Naive thymus-derived CD4-positive, alpha-beta T cell (primary cell): ENCODE measurements at regions not wholly inside any gene's neighbourhood (a gene's known extent, or its start where the extent isn't known, plus 50 kb on each side); places are given as distances from the start of the nearest gene placed in this dataset.

Source experiments
- ATAC-seq: fragments of 150-1000 bp; cut with Tn5 transposase; 2 replicates; pipeline ENCODE4 v1.10.0; 2021; ENCODE audit warnings: mild to moderate bottlenecking, moderate library complexity
- CTCF ChIA-PET: fragments of 350-600 bp; sonication (Branson Sonifier 250); formaldehyde crosslinking; loops from one replicate; lab custom pipeline; 2021; ENCODE audit warnings: antibody characterized with exemption; lab: Charles Lee
- POLR2A ChIA-PET: fragments of 350-600 bp; sonication (Branson Sonifier 250); formaldehyde crosslinking; loops from one replicate; lab custom pipeline; 2021; ENCODE audit warnings: antibody characterized with exemption, inconsistent platforms; lab: Charles Lee
- DNase-seq, 9 donors: peaks; one replicate each; pipeline versions ENCODE4 v3.0.0 to v3.0.0-alpha.2; 2020 to 2022; ENCODE audit warnings: mixed read lengths in 1 of 9
- H3K27ac ChIP-seq: one replicate; pipeline ENCODE4 v1.7.0; 2013; ENCODE audit warnings: mild to moderate bottlenecking, low read depth, low read length, moderate library complexity
- H3K27me3 ChIP-seq, 2 donors: one replicate each; pipeline ENCODE4 v1.7.0; 2013; ENCODE audit warnings: low read length in 2 of 2, mild to moderate bottlenecking in 2 of 2, moderate library complexity in 2 of 2; ENCODE audit not compliant: control insufficient read depth in 2 of 2, insufficient read depth in 2 of 2
- H3K36me3 ChIP-seq, 3 experiments: 1 replicate in 2 of 3; 2 replicates in 1 of 3; pipeline ENCODE4 v1.7.0; 2013; ENCODE audit warnings: low read length in 3 of 3, mild to moderate bottlenecking in 3 of 3, moderate library complexity in 1 of 3; ENCODE audit not compliant: insufficient read depth in 3 of 3, control insufficient read depth in 2 of 3
- H3K4me1 ChIP-seq, 2 donors: one replicate each; pipeline ENCODE4 v1.7.0; 2013; ENCODE audit warnings: low read length in 2 of 2, mild to moderate bottlenecking in 2 of 2, moderate library complexity in 1 of 2; ENCODE audit not compliant: control insufficient read depth in 2 of 2, insufficient read depth in 2 of 2
- H3K4me3 ChIP-seq: 2 replicates; pipeline ENCODE4 v1.7.0; 2013; ENCODE audit warnings: mild to moderate bottlenecking, low read length
- H3K9me3 ChIP-seq, 3 experiments: 1 replicate in 2 of 3; 2 replicates in 1 of 3; pipeline ENCODE4 v1.7.0; 2013; ENCODE audit warnings: low read length in 3 of 3; ENCODE audit not compliant: control insufficient read depth in 2 of 3
- H3K27ac Mint-ChIP-seq, 9 donors: one replicate each; pipeline ENCODE4 v1.8.0; 2020 to 2022; ENCODE audit warnings: mixed read lengths in 9 of 9, mild to moderate bottlenecking in 8 of 9, moderate library complexity in 5 of 9, inconsistent platforms in 2 of 9
- H3K27me3 Mint-ChIP-seq, 5 donors: one replicate each; pipeline ENCODE4 v1.8.0; 2021 to 2022; ENCODE audit warnings: mixed read lengths in 5 of 5, mild to moderate bottlenecking in 1 of 5
- H3K36me3 Mint-ChIP-seq, 5 donors: one replicate each; pipeline ENCODE4 v1.8.0; 2020 to 2022; ENCODE audit warnings: mixed read lengths in 5 of 5, mild to moderate bottlenecking in 3 of 5, inconsistent platforms in 1 of 5
- H3K4me1 Mint-ChIP-seq, 7 donors: one replicate each; pipeline ENCODE4 v1.8.0; 2020 to 2022; ENCODE audit warnings: mixed read lengths in 7 of 7, mild to moderate bottlenecking in 3 of 7, inconsistent platforms in 1 of 7
- H3K4me3 Mint-ChIP-seq, 10 donors: one replicate each; pipeline ENCODE4 v1.8.0; 2020 to 2022; ENCODE audit warnings: mild to moderate bottlenecking in 10 of 10, mixed read lengths in 10 of 10, moderate library complexity in 6 of 10, inconsistent platforms in 2 of 10
- H3K9me3 Mint-ChIP-seq, 11 donors: one replicate each; pipeline ENCODE4 v1.8.0; 2020 to 2022; ENCODE audit warnings: mixed read lengths in 11 of 11, mild to moderate bottlenecking in 4 of 11, inconsistent platforms in 1 of 11, moderate library complexity in 1 of 11
- intact Hi-C, 2 donors: fragments of 100-400 bp; cut with micrococcal nuclease; formaldehyde crosslinking; loops; one replicate each; pipeline ENCODE4 v1.15.1; 2023

- CTCF ChIA-PET, result no interaction called here
- H3K9me3 Mint-ChIP-seq, result peaks cover 0 to 38% (median 6%) of the 10 kb centered on the region in 11 donors
- Histone ChIP-seq H3K27me3 (no peaks in the 10 kb centered on the region), H3K4me3 (no peak overlapping the region), H3K36me3 (no peaks in the 10 kb centered on the region), H3K27ac (no peak overlapping the region), H3K4me1 (no peaks in the 10 kb centered on the region), H3K9me3 (no peaks in the 10 kb centered on the region)
- ATAC-seq (no peak), DNase-seq (no peak)
- H3K36me3 Mint-ChIP-seq, result no peaks in the 10 kb centered on the region
- no peak overlapping the region for H3K4me3 Mint-ChIP-seq
- intact Hi-C loops, result no loop called here
- no peak overlapping the region for H3K27ac Mint-ChIP-seq
- POLR2A ChIA-PET, result interaction anchor here (0.7 kb wide), 1 partner anchor 149 kb away, joined by 3 read pairs; no protein-coding TSS in a partner anchor
- H3K4me1 Mint-ChIP-seq, result no peaks in the 10 kb centered on the region
- H3K27me3 Mint-ChIP-seq, result no peaks in the 10 kb centered on the region
Observed at GRCh38 chr10:107418085-107418806, 253.7 kb upstream of the SORCS1 start.

- ATAC-seq (no peak), DNase-seq (no peak)
- no peak overlapping the region for H3K27ac ChIP-seq
- no peaks in the 10 kb centered on the region for H3K36me3 ChIP-seq
- Mint-ChIP-seq H3K9me3 (peaks cover 0 to 33% (median 6%) of the 10 kb centered on the region in 11 donors), H3K36me3 (no peaks in the 10 kb centered on the region), H3K4me3 (no peak overlapping the region), H3K27ac (no peak overlapping the region), H3K27me3 (no peaks in the 10 kb centered on the region), H3K4me1 (no peaks in the 10 kb centered on the region)
- H3K27me3 ChIP-seq, result no peaks in the 10 kb centered on the region
- H3K9me3 ChIP-seq, result no peaks in the 10 kb centered on the region
- intact Hi-C loops, result no loop called here
- ChIA-PET CTCF (no interaction called here), POLR2A (no interaction called here)
- H3K4me3 ChIP-seq, result no peak overlapping the region
- H3K4me1 ChIP-seq, result no peaks in the 10 kb centered on the region
Observed at GRCh38 chr10:107417446-107417845, 252.9 kb upstream of the SORCS1 start.

- no peaks in the 10 kb centered on the region for H3K27me3 ChIP-seq
- H3K4me1 ChIP-seq, result no peaks in the 10 kb centered on the region
- Mint-ChIP-seq H3K4me3 (no peak overlapping the region), H3K4me1 (no peaks in the 10 kb centered on the region), H3K27me3 (no peaks in the 10 kb centered on the region), H3K36me3 (no peaks in the 10 kb centered on the region), H3K9me3 (peaks cover 0 to 28% (median 9%) of the 10 kb centered on the region in 11 donors), H3K27ac (no peak overlapping the region)
- POLR2A ChIA-PET, result no interaction called here
- DNase-seq (no peak), ATAC-seq (no peak)
- no peak overlapping the region for H3K27ac ChIP-seq
- no peaks in the 10 kb centered on the region for H3K9me3 ChIP-seq
- CTCF ChIA-PET, result no interaction called here
- H3K4me3 ChIP-seq, result no peak overlapping the region
- no peaks in the 10 kb centered on the region for H3K36me3 ChIP-seq
- intact Hi-C loops, result no loop called here
Observed at GRCh38 chr10:107415446-107415845, 250.9 kb upstream of the SORCS1 start.

- ChIA-PET POLR2A (no interaction called here), CTCF (no interaction called here)
- H3K4me3 Mint-ChIP-seq, result no peak overlapping the region
- Histone ChIP-seq H3K27me3 (no peaks in the 10 kb centered on the region), H3K9me3 (no peaks in the 10 kb centered on the region), H3K4me3 (no peak overlapping the region), H3K27ac (no peak overlapping the region), H3K36me3 (no peaks in the 10 kb centered on the region), H3K4me1 (no peaks in the 10 kb centered on the region)
- no peaks in the 10 kb centered on the region for H3K36me3 Mint-ChIP-seq
- H3K27me3 Mint-ChIP-seq, result no peaks in the 10 kb centered on the region
- DNase-seq, result no peak
- intact Hi-C loops, result no loop called here
- peaks cover 0 to 31% (median 11%) of the 10 kb centered on the region in 11 donors for H3K9me3 Mint-ChIP-seq
- ATAC-seq, result no peak
- H3K27ac Mint-ChIP-seq, result no peak overlapping the region
- no peaks in the 10 kb centered on the region for H3K4me1 Mint-ChIP-seq
Observed at GRCh38 chr10:107413971-107414370, 249.5 kb upstream of the SORCS1 start.

- Mint-ChIP-seq H3K4me3 (no peak overlapping the region), H3K36me3 (no peaks in the 10 kb centered on the region), H3K9me3 (peaks cover 0 to 21% (median 5%) of the 10 kb centered on the region in 11 donors), H3K27ac (no peak overlapping the region), H3K27me3 (no peaks in the 10 kb centered on the region), H3K4me1 (no peaks in the 10 kb centered on the region)
- Histone ChIP-seq H3K27ac (no peak overlapping the region), H3K36me3 (no peaks in the 10 kb centered on the region), H3K27me3 (no peaks in the 10 kb centered on the region), H3K9me3 (no peaks in the 10 kb centered on the region), H3K4me3 (no peak overlapping the region), H3K4me1 (no peaks in the 10 kb centered on the region)
- no peak for DNase-seq
- ATAC-seq, result no peak
- intact Hi-C loops, result no loop called here
- CTCF ChIA-PET, result no interaction called here
- POLR2A ChIA-PET, result no interaction called here
Observed at GRCh38 chr10:107409522-107409921, 245.0 kb upstream of the SORCS1 start.

GRCh38 chr10:107398115-107398514 lies 233.6 kb upstream of the SORCS1 start:
- Histone ChIP-seq H3K4me3 (no peak overlapping the region), H3K27me3 (no peaks in the 10 kb centered on the region), H3K36me3 (no peaks in the 10 kb centered on the region), H3K9me3 (no peaks in the 10 kb centered on the region), H3K4me1 (no peaks in the 10 kb centered on the region), H3K27ac (no peak overlapping the region)
- CTCF ChIA-PET, result no interaction called here
- Mint-ChIP-seq H3K4me3 (no peak overlapping the region), H3K36me3 (no peaks in the 10 kb centered on the region), H3K27me3 (no peaks in the 10 kb centered on the region), H3K27ac (no peak overlapping the region), H3K9me3 (peaks cover 0 to 21% (median 5%) of the 10 kb centered on the region in 11 donors), H3K4me1 (no peaks in the 10 kb centered on the region)
- intact Hi-C loops, result no loop called here
- POLR2A ChIA-PET, result no interaction called here
- DNase-seq, result no peak
- no peak for ATAC-seq

GRCh38 chr10:107391901-107392300 lies 227.4 kb upstream of the SORCS1 start:
- Mint-ChIP-seq H3K9me3 (peaks cover 0 to 18% (median 7%) of the 10 kb centered on the region in 11 donors), H3K36me3 (no peaks in the 10 kb centered on the region), H3K27ac (no peak overlapping the region), H3K27me3 (no peaks in the 10 kb centered on the region), H3K4me1 (no peaks in the 10 kb centered on the region), H3K4me3 (no peak overlapping the region)
- Histone ChIP-seq H3K4me1 (no peaks in the 10 kb centered on the region), H3K27me3 (no peaks in the 10 kb centered on the region), H3K36me3 (no peaks in the 10 kb centered on the region), H3K27ac (no peak overlapping the region), H3K9me3 (no peaks in the 10 kb centered on the region), H3K4me3 (no peak overlapping the region)
- ChIA-PET POLR2A (no interaction called here), CTCF (no interaction called here)
- intact Hi-C loops, result no loop called here
- no peak for DNase-seq
- ATAC-seq, result no peak
